ENCODE measurements at regions not wholly inside any gene's neighbourhood (a gene's known extent, or its start where the extent isn't known, plus 50 kb on each side); places are given as distances from the start of the nearest gene placed in this dataset.

DNA sequence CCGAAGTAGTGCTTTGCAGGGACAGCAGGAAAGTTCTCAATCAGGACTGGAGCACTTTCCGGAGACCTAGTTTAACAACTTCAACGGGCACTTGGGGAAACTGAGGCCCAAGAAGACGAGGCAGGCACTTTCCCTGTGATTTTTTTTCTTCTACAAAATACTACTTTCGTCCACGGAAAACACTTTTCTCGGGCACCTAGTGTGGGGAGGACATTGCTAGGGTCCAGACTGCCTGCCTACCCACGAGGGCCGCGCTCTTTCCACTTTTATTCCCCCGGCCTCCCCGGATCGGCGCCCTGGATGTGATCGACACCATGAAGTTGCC lies 125.4 kb upstream of the CXorf66 start:
- no peak for TF ChIP-seq TCF7 (CRISPR knock-in tag; IDR thresholded peaks at IDR 0.05; ENCODE audit: low read depth)
- TF ChIP-seq, protein P1, sequence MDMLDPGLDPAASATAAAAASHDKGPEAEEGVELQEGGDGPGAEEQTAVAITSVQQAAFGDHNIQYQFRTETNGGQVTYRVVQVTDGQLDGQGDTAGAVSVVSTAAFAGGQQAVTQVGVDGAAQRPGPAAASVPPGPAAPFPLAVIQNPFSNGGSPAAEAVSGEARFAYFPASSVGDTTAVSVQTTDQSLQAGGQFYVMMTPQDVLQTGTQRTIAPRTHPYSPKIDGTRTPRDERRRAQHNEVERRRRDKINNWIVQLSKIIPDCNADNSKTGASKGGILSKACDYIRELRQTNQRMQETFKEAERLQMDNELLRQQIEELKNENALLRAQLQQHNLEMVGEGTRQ (CRISPR knock-in tag; IDR thresholded peaks at IDR 0.05) = no peak
- TF ChIP-seq, protein P2, sequence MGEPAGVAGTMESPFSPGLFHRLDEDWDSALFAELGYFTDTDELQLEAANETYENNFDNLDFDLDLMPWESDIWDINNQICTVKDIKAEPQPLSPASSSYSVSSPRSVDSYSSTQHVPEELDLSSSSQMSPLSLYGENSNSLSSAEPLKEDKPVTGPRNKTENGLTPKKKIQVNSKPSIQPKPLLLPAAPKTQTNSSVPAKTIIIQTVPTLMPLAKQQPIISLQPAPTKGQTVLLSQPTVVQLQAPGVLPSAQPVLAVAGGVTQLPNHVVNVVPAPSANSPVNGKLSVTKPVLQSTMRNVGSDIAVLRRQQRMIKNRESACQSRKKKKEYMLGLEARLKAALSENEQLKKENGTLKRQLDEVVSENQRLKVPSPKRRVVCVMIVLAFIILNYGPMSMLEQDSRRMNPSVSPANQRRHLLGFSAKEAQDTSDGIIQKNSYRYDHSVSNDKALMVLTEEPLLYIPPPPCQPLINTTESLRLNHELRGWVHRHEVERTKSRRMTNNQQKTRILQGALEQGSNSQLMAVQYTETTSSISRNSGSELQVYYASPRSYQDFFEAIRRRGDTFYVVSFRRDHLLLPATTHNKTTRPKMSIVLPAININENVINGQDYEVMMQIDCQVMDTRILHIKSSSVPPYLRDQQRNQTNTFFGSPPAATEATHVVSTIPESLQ (CRISPR knock-in tag; IDR thresholded peaks at IDR 0.05) = no peak

Data from WTC11 (cell line).